ENCODE measurements at regions not wholly inside any gene's neighbourhood (a gene's known extent, or its start where the extent isn't known, plus 50 kb on each side); places are given as distances from the start of the nearest gene placed in this dataset.

- DNase-seq = no peak
Observed at GRCh38 chr13:85445534-85445933, 353.7 kb downstream of the SLITRK6 start.

- no peak for DNase-seq
Observed at GRCh38 chr13:85441975-85442374, 357.2 kb downstream of the SLITRK6 start.

GRCh38 chr13:85441364-85441763 is 357.9 kb downstream of the SLITRK6 start:
- no peak for DNase-seq

- no peak for DNase-seq
Observed at GRCh38 chr13:85436029-85436428, 363.2 kb downstream of the SLITRK6 start.

GRCh38 chr13:85434927-85435326 is 364.3 kb downstream of the SLITRK6 start:
- no peak for DNase-seq

GRCh38 chr13:85432881-85433280 is 366.3 kb downstream of the SLITRK6 start:
- no peak for DNase-seq

GRCh38 chr13:85431720-85432119 is 367.5 kb downstream of the SLITRK6 start:
- no peak for DNase-seq

- no peak for DNase-seq
Observed at GRCh38 chr13:85430216-85430794, 368.9 kb downstream of the SLITRK6 start.

- no peak for DNase-seq
Observed at GRCh38 chr13:85427416-85427815, 371.8 kb downstream of the SLITRK6 start.

- no peak for DNase-seq
Observed at GRCh38 chr13:85420136-85420535, 379.1 kb downstream of the SLITRK6 start.

- no peak for DNase-seq
Observed at GRCh38 chr13:85419611-85420010, 379.6 kb downstream of the SLITRK6 start.

GRCh38 chr13:85417807-85418206 is 381.4 kb downstream of the SLITRK6 start:
- DNase-seq = no peak

GRCh38 chr13:85413664-85414063 is 385.6 kb downstream of the SLITRK6 start:
- no peak for DNase-seq

- no peak for DNase-seq
Observed at GRCh38 chr13:85412448-85412847, 386.8 kb downstream of the SLITRK6 start.

GRCh38 chr13:85411591-85411990 is 387.6 kb downstream of the SLITRK6 start:
- no peak for DNase-seq

GRCh38 chr13:85408415-85408814 is 390.8 kb downstream of the SLITRK6 start:
- no peak for DNase-seq

- DNase-seq = no peak
Observed at GRCh38 chr13:85406269-85406975, 392.8 kb downstream of the SLITRK6 start.

- no peak for DNase-seq
Observed at GRCh38 chr13:85405316-85405897, 393.8 kb downstream of the SLITRK6 start.

- DNase-seq = no peak
Observed at GRCh38 chr13:85386424-85386823, 412.8 kb downstream of the SLITRK6 start.

GRCh38 chr13:85383291-85383690 is 415.9 kb downstream of the SLITRK6 start:
- DNase-seq = no peak

GRCh38 chr13:85381082-85381481 is 418.1 kb downstream of the SLITRK6 start:
- DNase-seq = no peak

GRCh38 chr13:85379991-85380390 is 419.2 kb downstream of the SLITRK6 start:
- no peak for DNase-seq

- DNase-seq = no peak
Observed at GRCh38 chr13:85379433-85379832, 419.8 kb downstream of the SLITRK6 start.

- DNase-seq = no peak
Observed at GRCh38 chr13:85377783-85378182, 421.4 kb downstream of the SLITRK6 start.

GRCh38 chr13:85373322-85373721 is 425.9 kb downstream of the SLITRK6 start:
- no peak for DNase-seq

Measured in activated naive CD4-positive, alpha-beta T cell treated with Interleukin-2 at 50 U/mL for 16 hours (primary cell).